SK-N-MC (cell line): ENCODE measurements at regions not wholly inside any gene's neighbourhood (a gene's known extent, or its start where the extent isn't known, plus 50 kb on each side); places are given as distances from the start of the nearest gene placed in this dataset.

Experiments used
- EZH2 ChIP-seq: fragments of 200-600 bp; sonication (generic); IDR thresholded peaks from one replicate; pipeline ENCODE4 v1.6.1; 2017; ENCODE audit warnings: antibody characterized with exemption
- FOXP2 ChIP-seq: optimal IDR thresholded peaks from 2 replicates; pipeline ENCODE3; 2011; ENCODE audit warnings: mild to moderate bottlenecking, moderate library complexity; ENCODE audit not compliant: insufficient read depth; ENCODE audit errors: extremely low read length, control extremely low read depth

GRCh38 chr6:66900133-66901083, 1193.4 kb upstream of the EYS start:
- TF ChIP-seq FOXP2 (no peak), EZH2 (no peak)
